ENCODE measurements at regions not wholly inside any gene's neighbourhood (a gene's known extent, or its start where the extent isn't known, plus 50 kb on each side); places are given as distances from the start of the nearest gene placed in this dataset.

DNA sequence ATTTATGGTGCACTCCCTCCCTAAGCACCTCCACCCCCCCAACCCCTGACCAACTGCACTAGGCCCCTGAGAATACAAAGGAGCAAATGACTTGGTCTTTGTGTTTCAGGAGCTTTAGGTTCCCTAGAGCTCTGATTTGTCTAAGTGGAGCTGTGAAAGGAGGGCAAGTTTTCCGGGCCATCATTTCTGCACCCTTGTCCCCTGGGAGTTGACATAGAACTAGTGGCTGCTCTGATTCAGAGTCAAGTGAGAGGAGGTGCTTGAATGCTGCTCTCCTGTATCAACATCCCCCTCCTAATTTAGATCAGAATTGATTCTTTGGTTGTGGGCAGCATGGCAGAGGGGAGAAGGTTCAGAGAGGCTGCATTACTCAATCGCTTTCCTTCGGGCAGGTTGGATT is 391.6 kb downstream of the KCNRG start:
- H3K27me3 ChIP-seq: no peaks in the 10 kb centered on the region

DNA sequence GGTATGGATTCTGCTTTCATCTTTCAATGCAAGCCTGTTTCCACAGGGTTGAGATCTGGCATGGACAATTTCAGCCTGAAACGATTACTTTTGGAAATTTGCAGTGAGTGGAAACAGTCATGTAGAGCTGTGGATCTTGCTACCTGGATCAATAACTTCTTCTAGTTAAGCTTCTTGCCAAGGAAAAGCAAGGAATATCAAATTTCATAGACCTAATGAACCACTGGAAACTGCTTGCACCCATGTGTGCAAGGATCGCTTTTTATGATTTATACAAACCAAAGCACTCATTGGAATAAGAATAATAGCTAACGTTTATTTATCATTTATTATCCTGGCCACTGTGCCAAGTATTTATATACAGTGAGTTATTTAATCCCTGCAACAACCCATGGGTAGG is 392.8 kb downstream of the KCNRG start:
- H3K9me3 ChIP-seq: no peaks in the 10 kb centered on the region
- TF ChIP-seq POLR2A (IDR thresholded peaks at IDR 0.05) (no peak), POLR2AphosphoS5 (IDR thresholded peaks at IDR 0.05; ENCODE audit: insufficient read depth in 1 of 2, low read depth in 1 of 2) (no peak)
- TF ChIP-seq, protein P1, sequence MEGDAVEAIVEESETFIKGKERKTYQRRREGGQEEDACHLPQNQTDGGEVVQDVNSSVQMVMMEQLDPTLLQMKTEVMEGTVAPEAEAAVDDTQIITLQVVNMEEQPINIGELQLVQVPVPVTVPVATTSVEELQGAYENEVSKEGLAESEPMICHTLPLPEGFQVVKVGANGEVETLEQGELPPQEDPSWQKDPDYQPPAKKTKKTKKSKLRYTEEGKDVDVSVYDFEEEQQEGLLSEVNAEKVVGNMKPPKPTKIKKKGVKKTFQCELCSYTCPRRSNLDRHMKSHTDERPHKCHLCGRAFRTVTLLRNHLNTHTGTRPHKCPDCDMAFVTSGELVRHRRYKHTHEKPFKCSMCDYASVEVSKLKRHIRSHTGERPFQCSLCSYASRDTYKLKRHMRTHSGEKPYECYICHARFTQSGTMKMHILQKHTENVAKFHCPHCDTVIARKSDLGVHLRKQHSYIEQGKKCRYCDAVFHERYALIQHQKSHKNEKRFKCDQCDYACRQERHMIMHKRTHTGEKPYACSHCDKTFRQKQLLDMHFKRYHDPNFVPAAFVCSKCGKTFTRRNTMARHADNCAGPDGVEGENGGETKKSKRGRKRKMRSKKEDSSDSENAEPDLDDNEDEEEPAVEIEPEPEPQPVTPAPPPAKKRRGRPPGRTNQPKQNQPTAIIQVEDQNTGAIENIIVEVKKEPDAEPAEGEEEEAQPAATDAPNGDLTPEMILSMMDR (IDR thresholded peaks at IDR 0.05): no peak
- peaks cover 11% of the 10 kb centered on the region for H3K4me1 ChIP-seq
- no peaks in the 10 kb centered on the region for H3K36me3 ChIP-seq
- DNase-seq (ENCODE audit: extremely low spot score in 2 of 2): no peak
- H3K27me3 ChIP-seq: no peaks in the 10 kb centered on the region
- intact Hi-C loops (cut with DNase I): no loop called here
- no peak overlapping the region for H3K27ac ChIP-seq
- H3K4me3 ChIP-seq: no peak overlapping the region

More for the DNA sequence above, 391.6 kb downstream of the KCNRG start:
- Histone ChIP-seq H3K27ac (no peak overlapping the region), H3K4me1 (peaks cover 9% of the 10 kb centered on the region), H3K9me3 (no peaks in the 10 kb centered on the region), H3K36me3 (no peaks in the 10 kb centered on the region), H3K4me3 (no peak overlapping the region)
- intact Hi-C loops (cut with DNase I): no loop called here
- no peak for DNase-seq (ENCODE audit: extremely low spot score in 2 of 2)
- no peak for TF ChIP-seq POLR2AphosphoS5 (IDR thresholded peaks at IDR 0.05; ENCODE audit: insufficient read depth in 1 of 2, low read depth in 1 of 2)
- TF ChIP-seq, protein P1 (IDR thresholded peaks at IDR 0.05): no peak
- no peak for TF ChIP-seq POLR2A (IDR thresholded peaks at IDR 0.05)

- no peaks in the 10 kb centered on the region for H3K9me3 ChIP-seq
- intact Hi-C loops (cut with DNase I): no loop called here
These were observed 394.0 kb downstream of the KCNRG start for GRCh38 chr13:50409220-50409619.

GRCh38 chr13:50410921-50411746 is 395.9 kb downstream of the KCNRG start:
- H3K9me3 ChIP-seq: no peaks in the 10 kb centered on the region
- no peak overlapping the region for H3K27ac ChIP-seq
- TF ChIP-seq, protein P1 (IDR thresholded peaks at IDR 0.05): no peak
- TF ChIP-seq POLR2A (IDR thresholded peaks at IDR 0.05): no peak
- no peak for TF ChIP-seq POLR2AphosphoS5 (IDR thresholded peaks at IDR 0.05; ENCODE audit: insufficient read depth in 1 of 2, low read depth in 1 of 2)
- DNase-seq (ENCODE audit: extremely low spot score in 2 of 2): no peak
- peaks cover 11% of the 10 kb centered on the region for H3K4me1 ChIP-seq
- no peaks in the 10 kb centered on the region for H3K36me3 ChIP-seq
- no peak overlapping the region for H3K4me3 ChIP-seq
- H3K27me3 ChIP-seq: no peaks in the 10 kb centered on the region
- intact Hi-C loops (cut with DNase I): no loop called here

More at GRCh38 chr13:50409220-50409619, 394.0 kb downstream of the KCNRG start:
- Histone ChIP-seq H3K27me3 (no peaks in the 10 kb centered on the region), H3K4me3 (no peak overlapping the region), H3K4me1 (peaks cover 11% of the 10 kb centered on the region), H3K36me3 (no peaks in the 10 kb centered on the region), H3K27ac (no peak overlapping the region)
- no peak for TF ChIP-seq POLR2A (IDR thresholded peaks at IDR 0.05)
- TF ChIP-seq, protein P1 (IDR thresholded peaks at IDR 0.05): no peak
- no peak for TF ChIP-seq POLR2AphosphoS5 (IDR thresholded peaks at IDR 0.05; ENCODE audit: insufficient read depth in 1 of 2, low read depth in 1 of 2)
- DNase-seq (ENCODE audit: extremely low spot score in 2 of 2): no peak

DNA sequence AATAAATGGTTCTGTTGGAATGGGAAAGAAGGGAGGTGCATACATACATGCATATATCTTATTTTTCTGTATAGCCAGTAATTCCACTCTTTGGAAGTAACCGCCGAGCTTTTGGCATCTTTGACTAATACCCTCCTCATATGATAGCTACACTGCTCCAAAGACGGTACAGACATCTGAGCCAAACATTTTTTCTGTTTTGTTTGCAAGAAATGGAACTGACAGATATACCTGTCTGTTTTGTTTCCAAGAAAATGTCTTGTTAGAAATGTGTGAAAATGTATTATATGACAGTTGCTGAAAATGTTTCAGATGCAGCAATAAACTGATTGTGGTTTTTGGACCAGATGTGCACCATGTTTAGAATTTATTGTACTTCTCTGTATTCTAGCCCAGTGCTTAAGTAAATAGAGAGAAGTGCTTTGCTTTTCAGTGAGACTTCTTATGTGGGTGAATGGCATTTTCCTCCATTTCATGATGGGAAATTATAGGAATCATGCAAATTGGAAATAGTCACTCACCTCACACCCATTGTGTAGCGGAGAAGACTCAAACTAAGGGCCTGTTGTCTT is 396.9 kb downstream of the KCNRG start:
- no peak for DNase-seq (ENCODE audit: extremely low spot score in 2 of 2)
- TF ChIP-seq POLR2AphosphoS5 (IDR thresholded peaks at IDR 0.05; ENCODE audit: insufficient read depth in 1 of 2, low read depth in 1 of 2): no peak
- TF ChIP-seq, protein P1 (IDR thresholded peaks at IDR 0.05): no peak
- no peak for TF ChIP-seq POLR2A (IDR thresholded peaks at IDR 0.05)
- Histone ChIP-seq H3K4me1 (peaks cover 11% of the 10 kb centered on the region), H3K9me3 (no peaks in the 10 kb centered on the region), H3K36me3 (no peaks in the 10 kb centered on the region), H3K27ac (no peak overlapping the region), H3K27me3 (no peaks in the 10 kb centered on the region), H3K4me3 (no peak overlapping the region)
- intact Hi-C loops (cut with DNase I): no loop called here

All from vagina (tissue), 2 donors.